ENCODE measurements at regions not wholly inside any gene's neighbourhood (a gene's known extent, or its start where the extent isn't known, plus 50 kb on each side); places are given as distances from the start of the nearest gene placed in this dataset.
"Not testable (repeated sequence)": the region's sequence is repeated elsewhere in the genome, so short reads cannot be mapped to it uniquely, and the experiment has no call there.

- no peak for DNase-seq (ENCODE audit: low spot score)
- Histone ChIP-seq H3K4me3 (no peak overlapping the region), H3K27ac (no peak overlapping the region)
- TF ChIP-seq CTCF (IDR thresholded peaks at IDR 0.05) = no peak
Observed at GRCh38 chr11:12585861-12586260, 88.4 kb upstream of the TEAD1 start.

- no peak overlapping the region for H3K4me3 ChIP-seq
- no peak for DNase-seq (ENCODE audit: low spot score)
- no peak overlapping the region for H3K27ac ChIP-seq
- TF ChIP-seq CTCF (IDR thresholded peaks at IDR 0.05) = no peak
Observed at GRCh38 chr11:12587333-12587991, 86.8 kb upstream of the TEAD1 start.

- no peak overlapping the region for H3K27ac ChIP-seq
- TF ChIP-seq CTCF (IDR thresholded peaks at IDR 0.05) = no peak
- no peak for DNase-seq (ENCODE audit: low spot score)
- H3K4me3 ChIP-seq = no peak overlapping the region
Observed at GRCh38 chr11:12591706-12592105, 82.5 kb upstream of the TEAD1 start.

- TF ChIP-seq CTCF (IDR thresholded peaks at IDR 0.05) = no peak
- Histone ChIP-seq H3K27ac (no peak overlapping the region), H3K4me3 (no peak overlapping the region)
- DNase-seq (ENCODE audit: low spot score) = no peak
Observed at GRCh38 chr11:12592283-12592682, 81.9 kb upstream of the TEAD1 start.

- H3K27ac ChIP-seq; H3K4me3 ChIP-seq; DNase-seq (ENCODE audit: low spot score): not testable (repeated sequence)
Observed at GRCh38 chr11:12595089-12595847, 79.0 kb upstream of the TEAD1 start.

GRCh38 chr11:12598330-12599256 lies 75.6 kb upstream of the TEAD1 start:
- H3K27ac ChIP-seq = no peak overlapping the region

More at GRCh38 chr11:12598330-12599256, 75.6 kb upstream of the TEAD1 start:
- no peak for TF ChIP-seq CTCF (IDR thresholded peaks at IDR 0.05)
- H3K4me3 ChIP-seq = no peak overlapping the region
- DNase-seq (ENCODE audit: low spot score) = no peak

Data from coronary artery (tissue), 2 donors.